Lower leg skin (tissue), 3 donors: ENCODE measurements at regions not wholly inside any gene's neighbourhood (a gene's known extent, or its start where the extent isn't known, plus 50 kb on each side); places are given as distances from the start of the nearest gene placed in this dataset.

Source experiments
- CTCF ChIP-seq, 3 donors: fragments of 450-650 bp; IDR thresholded peaks; one replicate each; pipeline ENCODE4 v1.5.1; 2016; ENCODE audit warnings: antibody characterized with exemption in 3 of 3, mild to moderate bottlenecking in 3 of 3, moderate library complexity in 2 of 3
- POLR2A ChIP-seq, 2 donors: fragments of 450-650 bp; IDR thresholded peaks; one replicate each; pipeline ENCODE4 v1.6.1; 2016 to 2017; ENCODE audit warnings: antibody characterized with exemption in 2 of 2, mild to moderate bottlenecking in 1 of 2, moderate library complexity in 1 of 2

GRCh38 chr5:166712447-166713185 lies 1578.8 kb upstream of the WWC1 start:
- TF ChIP-seq POLR2A (IDR thresholded peaks at IDR 0.05) (no peak), CTCF (IDR thresholded peaks at IDR 0.05) (no peak)
